Left ventricle myocardium superior (tissue), 1 donor: ENCODE measurements at regions not wholly inside any gene's neighbourhood (a gene's known extent, or its start where the extent isn't known, plus 50 kb on each side); places are given as distances from the start of the nearest gene placed in this dataset.
"Not testable (repeated sequence)": the region's sequence is repeated elsewhere in the genome, so short reads cannot be mapped to it uniquely, and the experiment has no call there.

ENCODE experiments used
- ATAC-seq: fragments of 200-7000 bp; cut with Tn5 transposase; one replicate; pipeline ENCODE4 v1.9.1; 2020; ENCODE audit warnings: mild to moderate bottlenecking, moderate library complexity
- DNase-seq: peaks from one replicate; pipeline ENCODE4 v3.0.0-alpha.2; 2020
- intact Hi-C: fragments of 100-400 bp; cut with micrococcal nuclease; formaldehyde crosslinking; loops from one replicate; pipeline ENCODE4 v1.11.0; 2022
- donor health status: DM: no; HTN: yes; CAD: no; lungs with severe emphysema.

DNA sequence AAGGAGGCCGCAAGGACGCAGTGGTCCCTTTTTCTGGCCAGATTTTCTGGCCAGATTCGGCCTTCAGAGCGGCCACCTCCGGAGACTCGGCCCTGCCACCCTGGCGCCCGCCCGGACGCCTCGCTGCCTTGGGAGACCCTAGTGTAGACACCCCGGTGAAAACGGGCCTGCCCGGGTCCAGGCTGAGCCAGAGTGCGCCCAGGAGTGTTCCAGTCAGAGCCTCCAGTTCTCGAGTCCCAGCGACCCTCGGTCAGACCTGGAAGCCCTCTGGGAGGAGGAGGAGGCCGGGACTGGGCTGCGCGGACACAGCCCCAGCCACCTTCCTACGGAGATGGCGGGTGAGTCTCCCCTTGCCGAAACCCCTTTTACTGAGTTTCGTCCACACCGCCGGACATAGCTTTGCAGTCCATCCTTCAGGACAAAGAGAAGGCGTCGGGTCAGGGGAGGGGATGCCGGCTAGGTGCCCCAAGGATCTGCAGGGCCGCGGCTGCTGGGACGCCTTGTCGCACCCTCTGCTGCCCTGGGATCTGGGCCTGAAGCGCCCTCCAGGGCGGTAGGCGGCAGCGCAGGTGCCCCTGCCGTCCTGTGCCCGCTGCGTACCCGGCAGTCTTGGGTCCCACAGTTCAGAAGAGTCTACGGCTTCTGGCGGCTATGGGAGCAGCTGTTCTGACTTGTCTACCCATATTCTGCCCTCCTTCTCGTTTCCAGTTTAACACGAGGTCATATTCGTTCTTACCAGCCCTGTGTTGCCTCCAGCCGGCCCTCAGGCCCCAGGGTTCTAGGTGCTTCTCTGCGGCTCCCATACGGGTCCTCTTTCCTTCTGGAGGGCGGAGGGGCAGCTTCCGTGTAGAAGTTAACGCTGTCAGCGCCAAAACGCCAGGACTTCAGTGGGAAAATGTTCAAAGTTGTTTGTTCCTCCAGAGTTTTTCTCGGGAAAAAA, 1771.7 kb upstream of the CDH9 start:
- intact Hi-C loops = no loop called here
- no peak for ATAC-seq
- DNase-seq = no peak

GRCh38 chr5:28808967-28809810, 1770.8 kb upstream of the CDH9 start:
- DNase-seq (no peak), ATAC-seq (no peak)
- intact Hi-C loops = no loop called here

DNA sequence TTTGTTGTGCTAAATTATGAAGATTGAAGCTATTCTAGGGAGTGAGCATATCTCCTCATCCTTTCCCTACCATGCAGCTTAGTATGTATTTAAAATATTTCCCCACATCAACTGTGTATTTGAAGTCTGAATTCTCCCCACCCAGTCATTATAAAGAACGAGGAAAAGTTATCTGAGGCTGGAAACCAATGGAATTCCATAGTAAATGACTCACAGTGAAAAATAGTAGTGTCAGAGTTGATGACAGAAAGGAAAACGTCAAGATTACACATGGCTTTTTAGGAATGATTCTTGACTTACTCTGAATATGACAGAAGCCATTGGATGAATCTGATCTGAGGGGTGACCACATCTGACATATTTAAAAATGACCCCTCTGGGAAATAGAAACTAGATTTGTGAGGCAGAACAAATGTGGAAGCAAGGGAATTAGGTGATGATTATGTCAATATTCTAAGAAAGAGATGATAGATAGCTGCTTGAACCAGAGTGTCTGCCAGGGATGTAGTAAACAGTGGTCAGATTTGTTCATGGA, 1768.9 kb upstream of the CDH9 start:
- DNase-seq (no peak), ATAC-seq (no peak)
- intact Hi-C loops = no loop called here

DNA sequence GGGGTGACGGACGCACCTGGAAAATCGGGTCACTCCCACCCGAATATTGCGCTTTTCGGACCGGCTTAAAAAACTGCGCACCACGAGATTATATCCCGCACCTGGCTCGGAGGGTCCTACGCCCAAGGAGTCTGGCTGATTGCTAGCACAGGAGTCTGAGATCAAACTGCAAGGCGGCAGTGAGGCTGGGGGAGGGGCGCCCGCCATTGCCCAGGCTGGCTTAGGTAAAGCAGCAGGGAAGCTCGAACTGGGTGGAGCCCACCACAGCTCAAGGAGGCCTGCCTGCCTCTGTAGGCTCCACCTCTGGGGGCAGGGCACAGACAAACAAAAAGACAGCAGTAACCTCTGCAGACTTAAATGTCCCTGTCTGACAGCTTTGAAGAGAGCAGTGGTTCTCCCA, 1760.6 kb upstream of the CDH9 start:
- ATAC-seq, intact Hi-C loops, DNase-seq: not testable (repeated sequence)

DNA sequence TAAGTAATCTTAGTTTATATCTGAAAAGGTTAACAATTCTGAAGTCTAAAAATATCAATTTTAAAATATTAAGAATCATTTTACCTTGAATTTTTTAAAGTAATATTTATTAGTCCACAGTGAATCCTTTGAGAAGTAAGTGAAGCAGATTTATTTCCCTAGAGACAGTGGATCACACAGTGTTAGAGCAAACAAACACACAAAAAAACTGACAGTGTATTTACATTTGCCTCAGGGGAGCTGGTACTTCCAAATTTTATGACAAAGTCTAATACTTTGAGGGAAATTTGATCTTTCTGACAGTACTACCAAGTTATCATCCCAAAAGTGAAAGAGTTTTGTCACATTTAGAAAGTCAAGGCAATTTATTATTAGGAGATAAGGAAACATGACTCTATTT, 1750.6 kb upstream of the CDH9 start:
- ATAC-seq = no peak
- intact Hi-C loops = no loop called here

DNA sequence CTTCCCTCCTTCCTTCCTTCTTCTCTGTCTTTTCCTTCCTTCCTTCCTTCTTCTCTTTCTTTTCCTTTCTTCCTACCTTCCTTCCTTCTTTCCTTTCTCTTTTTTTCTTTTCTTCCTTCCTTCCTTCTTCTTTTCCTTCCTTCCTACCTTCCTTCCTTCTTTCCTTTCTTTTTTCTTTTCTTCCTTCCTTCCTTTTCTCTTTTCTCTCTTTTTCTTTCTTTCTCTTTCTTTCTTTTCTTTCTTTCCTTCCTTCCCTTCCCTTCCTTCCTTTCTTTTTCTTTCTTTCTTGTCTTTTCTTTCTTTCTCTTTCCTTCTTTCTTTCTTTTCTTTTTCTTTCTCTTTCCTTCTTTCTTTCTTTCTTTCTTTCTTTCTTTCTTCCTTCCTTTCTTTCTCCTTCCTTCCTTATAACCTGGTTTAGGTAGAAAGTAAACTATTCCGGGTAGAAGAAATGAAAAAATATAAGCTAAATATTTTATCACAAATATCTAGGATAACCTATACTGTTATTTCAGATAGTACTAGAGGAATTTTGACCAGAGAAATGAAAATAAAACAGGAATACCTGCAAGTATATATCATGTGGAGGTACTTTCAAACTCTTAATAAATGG, 1741.8 kb upstream of the CDH9 start:
- intact Hi-C loops = no loop called here
- ATAC-seq (no peak), DNase-seq (no peak)

More for the DNA sequence above, 1750.6 kb upstream of the CDH9 start:
- no peak for DNase-seq

DNA sequence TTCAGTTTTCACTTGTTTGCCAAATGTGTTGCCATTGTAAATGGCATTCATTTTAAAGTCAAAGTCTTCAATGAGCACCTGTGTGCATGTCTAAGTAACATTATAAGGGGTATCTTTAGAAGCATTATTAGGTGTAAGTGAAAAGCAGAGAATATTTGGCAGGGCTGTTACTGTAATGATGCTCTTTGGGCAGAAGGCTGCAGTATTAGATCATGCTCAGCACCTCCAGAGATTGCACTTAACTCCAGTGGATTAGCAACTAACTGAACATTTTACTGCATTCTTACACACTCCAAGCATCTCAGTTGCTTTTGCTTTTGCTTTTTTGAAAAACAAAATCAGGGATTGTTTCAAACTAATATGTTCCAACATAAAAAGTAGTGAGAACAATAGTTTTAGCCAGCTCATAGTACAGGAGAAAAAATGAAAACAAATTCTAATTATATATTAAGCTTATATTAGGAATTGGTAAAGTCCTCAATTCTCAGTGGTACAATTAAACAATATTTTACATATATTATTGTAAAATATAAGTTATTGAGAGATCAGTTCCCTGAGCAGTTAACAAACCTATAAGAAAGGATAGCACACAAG, 1740.9 kb upstream of the CDH9 start:
- DNase-seq (no peak), ATAC-seq (no peak)
- intact Hi-C loops = no loop called here

DNA sequence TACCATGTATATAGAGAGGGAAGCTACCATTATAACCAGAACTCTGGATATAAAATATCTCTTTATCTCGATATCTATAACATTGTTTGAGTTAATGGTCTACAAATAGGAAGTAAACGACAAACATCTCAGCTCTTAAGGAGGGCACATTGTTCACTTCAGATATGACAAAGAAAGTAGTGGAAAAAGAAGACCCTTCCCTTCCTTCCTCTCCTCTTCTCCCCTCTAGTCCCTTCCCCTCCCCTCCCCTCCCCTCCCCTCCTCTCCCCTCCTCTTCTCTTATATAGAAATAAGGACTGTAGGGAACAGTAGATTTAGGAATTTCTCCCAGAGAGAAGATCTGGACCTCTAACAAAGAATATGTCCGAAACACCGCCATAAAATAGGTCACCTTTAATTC, 1731.9 kb upstream of the CDH9 start:
- ATAC-seq = no peak
- intact Hi-C loops = no loop called here
- no peak for DNase-seq

GRCh38 chr5:28766565-28767158, 1728.3 kb upstream of the CDH9 start:
- DNase-seq (no peak), ATAC-seq (no peak)
- intact Hi-C loops = no loop called here

- ATAC-seq (no peak), DNase-seq (no peak)
- intact Hi-C loops = no loop called here
Observed at GRCh38 chr5:28751396-28751795, 1713.0 kb upstream of the CDH9 start.

GRCh38 chr5:28750251-28750650, 1711.9 kb upstream of the CDH9 start:
- intact Hi-C loops = no loop called here
- ATAC-seq (no peak), DNase-seq (no peak)

DNA sequence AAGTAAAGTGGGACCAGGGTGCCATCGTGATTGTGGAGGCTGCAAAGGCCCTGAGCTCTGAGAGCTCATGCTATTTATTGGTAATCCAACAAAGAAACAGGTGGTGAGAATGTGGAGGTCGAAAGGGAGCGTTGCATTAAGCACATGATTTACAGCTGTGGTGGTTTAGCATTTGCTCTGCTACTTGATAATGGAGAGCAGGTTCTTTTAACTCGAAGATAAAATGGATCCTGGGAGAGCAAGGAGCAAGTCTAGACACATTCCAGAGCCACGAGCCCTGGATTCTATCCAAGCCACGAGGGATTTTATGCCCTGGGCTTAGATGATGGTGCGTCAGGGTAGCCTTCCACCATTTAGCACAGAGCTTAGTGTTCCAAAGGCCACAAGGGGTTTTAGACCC, 1710.1 kb upstream of the CDH9 start:
- no peak for ATAC-seq
- intact Hi-C loops = no loop called here
- no peak for DNase-seq

DNA sequence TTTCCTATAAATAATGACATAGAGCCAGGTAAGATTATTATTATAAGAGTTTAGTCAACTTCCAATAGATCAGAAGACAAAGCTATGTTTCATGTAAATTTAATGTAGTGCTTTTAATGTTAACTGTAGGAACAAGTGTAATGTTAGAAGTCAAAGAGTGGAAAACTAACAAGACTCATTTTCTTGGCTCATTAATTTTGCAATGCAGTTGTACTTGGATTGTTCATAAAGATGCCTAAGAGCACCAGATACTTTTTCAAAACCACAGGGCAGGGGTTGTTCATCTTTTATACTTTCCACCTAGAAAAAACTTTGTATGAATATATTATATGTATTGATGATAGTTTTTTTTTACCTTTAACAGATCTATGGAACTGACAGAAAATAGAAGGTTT, 1705.3 kb upstream of the CDH9 start:
- intact Hi-C loops = no loop called here
- DNase-seq (no peak), ATAC-seq (no peak)

DNA sequence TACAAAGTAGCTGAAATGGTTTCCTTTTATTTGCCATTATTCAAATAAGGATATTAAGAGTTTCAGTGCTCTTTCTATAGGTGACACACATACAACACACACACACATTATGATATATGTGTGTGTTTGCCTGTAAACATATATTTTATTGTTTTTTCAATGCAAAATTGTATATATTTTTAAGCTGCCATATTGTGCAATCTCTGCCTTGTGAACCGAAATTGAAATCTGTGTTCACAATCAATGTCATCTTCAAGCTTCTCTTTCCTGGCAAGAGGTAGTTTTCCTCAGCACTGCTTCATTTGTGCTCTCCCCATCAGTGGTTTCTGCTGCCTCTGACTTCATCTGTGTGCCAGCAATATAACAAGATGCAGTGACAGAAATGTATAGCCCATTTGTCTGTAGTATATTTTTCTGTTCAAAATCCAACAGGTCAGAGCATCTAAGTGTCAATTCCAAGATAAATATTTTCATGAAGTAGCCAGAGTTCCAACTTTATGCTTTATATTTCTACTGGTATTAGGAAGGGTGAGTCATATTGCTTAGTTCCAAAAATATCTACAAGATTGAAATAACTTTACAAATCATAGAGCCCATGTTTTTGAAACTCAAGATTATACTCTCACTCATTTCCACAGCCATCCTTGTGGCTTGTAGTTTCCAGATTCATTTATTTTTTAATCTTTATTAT, 1704.8 kb upstream of the CDH9 start:
- intact Hi-C loops = no loop called here

DNA sequence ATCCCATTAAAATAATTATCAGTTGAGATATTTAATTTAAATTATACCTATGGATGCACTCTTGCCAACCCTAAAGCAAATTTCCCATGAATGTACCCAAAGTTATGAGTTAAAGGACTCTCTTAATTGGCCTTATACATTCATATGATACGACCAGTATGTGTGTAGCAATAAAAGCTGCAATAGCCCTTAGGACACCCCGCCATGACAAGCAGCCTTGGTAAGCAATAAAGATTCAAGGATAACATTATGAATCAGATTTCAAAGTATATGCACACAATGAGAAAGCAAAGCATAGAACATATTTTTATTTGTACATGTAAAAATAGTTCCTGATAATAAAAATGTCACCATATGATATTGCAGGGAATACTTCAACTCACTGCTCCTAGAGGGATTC, 1699.3 kb upstream of the CDH9 start:
- intact Hi-C loops = no loop called here
- DNase-seq = no peak

More for the DNA sequence above, 1704.8 kb upstream of the CDH9 start:
- ATAC-seq (no peak), DNase-seq (no peak)

GRCh38 chr5:28737222-28737621, 1698.8 kb upstream of the CDH9 start:
- no peak for DNase-seq
- intact Hi-C loops = no loop called here
- ATAC-seq = no peak

More for the DNA sequence above, 1699.3 kb upstream of the CDH9 start:
- ATAC-seq = no peak

- DNase-seq (no peak), ATAC-seq (no peak)
Observed at GRCh38 chr5:28734396-28734795, 1696.0 kb upstream of the CDH9 start.

GRCh38 chr5:28729067-28729466, 1690.7 kb upstream of the CDH9 start:
- no peak for DNase-seq
- intact Hi-C loops = no loop called here
- ATAC-seq = no peak

More at GRCh38 chr5:28734396-28734795, 1696.0 kb upstream of the CDH9 start:
- intact Hi-C loops = no loop called here
